ENCODE measurements at regions not wholly inside any gene's neighbourhood (a gene's known extent, or its start where the extent isn't known, plus 50 kb on each side); places are given as distances from the start of the nearest gene placed in this dataset.
A peak's percentile ranks its signal among the peaks of the same experiment; 100 is the strongest.

DNA sequence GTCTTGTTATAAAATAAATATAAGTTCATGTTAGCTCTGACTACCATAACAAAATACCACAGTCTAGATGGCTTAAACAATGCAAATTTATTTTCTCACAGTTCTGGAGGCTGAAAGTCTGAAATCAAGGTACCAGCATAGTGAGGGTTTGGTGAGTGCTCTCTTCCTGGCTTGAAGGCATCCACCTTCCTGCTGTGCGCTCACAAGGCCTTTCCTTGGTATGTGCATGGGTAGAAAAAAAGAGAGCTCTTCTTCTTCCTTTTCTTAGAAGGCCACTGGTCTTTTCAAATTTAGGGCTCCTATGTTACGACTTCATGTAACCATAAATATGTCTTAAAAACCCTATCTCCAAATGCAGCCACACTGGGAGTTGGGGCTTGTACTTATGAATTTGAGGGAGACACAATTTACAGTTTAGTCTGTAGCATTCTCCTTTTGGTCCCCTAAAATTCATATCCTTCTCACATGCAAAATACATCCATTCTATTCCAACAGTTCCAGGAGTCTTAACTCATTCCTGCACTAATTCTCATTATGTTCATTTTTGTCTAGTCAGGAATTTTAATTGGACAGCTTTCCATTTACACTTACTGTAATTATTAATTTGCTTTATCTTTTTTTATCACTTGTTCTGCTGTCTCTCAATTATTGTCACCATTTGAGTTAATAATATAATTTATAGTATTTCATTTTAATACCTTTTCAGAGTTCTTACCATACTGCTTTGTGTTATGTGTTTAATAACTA is 381.9 kb upstream of the EPHA7 start:
- Histone ChIP-seq H3K36me3 (ENCODE audit: control insufficient read depth, insufficient read depth, low read length) (no peaks in the 10 kb centered on the region), H3K27ac (ENCODE audit: low read depth, low read length, severe bottlenecking) (no peak overlapping the region), H3K4me3 (ENCODE audit: extremely low read depth, insufficient read depth, low read length, poor library complexity, severe bottlenecking) (no peak overlapping the region), H3K4me1 (ENCODE audit: control insufficient read depth, insufficient read depth, low read length, poor library complexity, severe bottlenecking) (no peaks in the 10 kb centered on the region), H3K9me3 (ENCODE audit: control insufficient read depth, low read length) (no peaks in the 10 kb centered on the region)
- WGBS, 2 experiments (ENCODE audit: insufficient coverage in 2 of 2): no CpG with 5 or more reads among the region's 2 CpGs

DNA sequence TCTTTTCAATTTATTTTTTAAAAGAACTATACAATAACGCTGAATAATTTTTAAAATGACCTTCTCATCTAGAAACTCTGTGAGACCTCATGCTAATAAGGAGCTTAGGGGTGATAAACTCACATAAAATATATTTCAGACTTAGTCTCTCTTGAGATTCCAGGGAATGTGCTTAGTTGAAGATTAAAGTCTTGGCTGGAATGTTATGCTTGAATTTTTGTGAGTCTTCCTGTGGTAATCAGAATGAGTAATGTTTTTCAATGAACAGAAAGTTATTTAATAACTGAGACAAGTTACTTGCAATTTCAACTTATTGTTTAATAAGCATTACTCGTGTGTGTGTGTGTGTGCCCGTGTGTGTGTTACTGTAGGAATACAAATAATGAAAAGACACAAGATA is 379.9 kb upstream of the EPHA7 start:
- WGBS, 2 experiments (ENCODE audit: insufficient coverage in 2 of 2): no CpG with 5 or more reads among the region's 3 CpGs
- H3K36me3 ChIP-seq (ENCODE audit: control insufficient read depth, insufficient read depth, low read length): no peaks in the 10 kb centered on the region
- H3K27ac ChIP-seq (ENCODE audit: low read depth, low read length, severe bottlenecking): no peak overlapping the region
- H3K4me3 ChIP-seq (ENCODE audit: extremely low read depth, insufficient read depth, low read length, poor library complexity, severe bottlenecking): no peak overlapping the region
- no peaks in the 10 kb centered on the region for H3K9me3 ChIP-seq (ENCODE audit: control insufficient read depth, low read length)
- H3K4me1 ChIP-seq (ENCODE audit: control insufficient read depth, insufficient read depth, low read length, poor library complexity, severe bottlenecking): no peaks in the 10 kb centered on the region

DNA sequence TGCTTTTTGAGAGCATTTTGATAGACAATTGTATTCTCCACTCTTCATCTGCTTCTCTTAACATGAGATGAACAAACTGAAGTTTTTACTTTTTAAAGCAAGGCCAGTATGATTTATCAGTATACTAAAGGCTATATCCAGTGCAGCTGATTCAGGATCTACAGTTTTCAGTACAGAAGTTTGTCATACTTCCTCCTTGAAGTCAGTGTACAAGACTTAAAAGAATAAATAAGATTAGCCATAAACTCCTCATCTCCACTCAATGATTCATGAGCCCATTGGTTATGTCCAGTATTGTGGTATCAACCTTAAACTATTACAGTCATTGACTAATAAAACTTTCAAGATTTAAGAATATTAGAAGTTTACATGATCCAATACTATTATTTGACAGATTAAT is 374.8 kb upstream of the EPHA7 start:
- H3K9me3 ChIP-seq (ENCODE audit: control insufficient read depth, low read length): no peaks in the 10 kb centered on the region
- no peak overlapping the region for H3K4me3 ChIP-seq (ENCODE audit: extremely low read depth, insufficient read depth, low read length, poor library complexity, severe bottlenecking)

DNA sequence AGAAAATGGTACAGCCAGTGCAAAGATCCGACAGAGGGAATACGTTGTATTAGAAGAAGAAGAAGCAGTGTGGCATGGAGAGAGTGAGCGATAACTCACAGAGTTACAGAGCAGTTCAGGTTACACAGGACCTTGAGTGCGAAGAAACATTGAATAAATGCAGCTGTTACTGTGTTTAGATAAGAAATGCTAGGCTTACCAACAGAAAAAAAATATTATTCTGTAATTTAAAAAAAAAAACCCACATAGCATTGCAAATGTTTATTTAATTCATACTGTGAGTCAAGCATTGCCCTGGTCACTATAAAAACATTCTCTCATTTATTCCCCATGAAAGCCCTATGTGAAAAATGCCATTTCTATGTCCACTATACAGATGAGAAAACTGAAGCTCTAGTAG is 373.4 kb upstream of the EPHA7 start:
- 83 to 87% methylated on average over 3 of the region's 4 CpGs for WGBS, 2 experiments (ENCODE audit: insufficient coverage in 2 of 2)
- no peaks in the 10 kb centered on the region for H3K9me3 ChIP-seq (ENCODE audit: control insufficient read depth, low read length)
- no peaks in the 10 kb centered on the region for H3K36me3 ChIP-seq (ENCODE audit: control insufficient read depth, insufficient read depth, low read length)
- H3K4me1 ChIP-seq (ENCODE audit: control insufficient read depth, insufficient read depth, low read length, poor library complexity, severe bottlenecking): peaks cover under 1% of the 10 kb centered on the region
- H3K27ac ChIP-seq (ENCODE audit: low read depth, low read length, severe bottlenecking): no peak overlapping the region
- no peak overlapping the region for H3K4me3 ChIP-seq (ENCODE audit: extremely low read depth, insufficient read depth, low read length, poor library complexity, severe bottlenecking)

More for the DNA sequence above, 374.8 kb upstream of the EPHA7 start:
- no peaks in the 10 kb centered on the region for H3K36me3 ChIP-seq (ENCODE audit: control insufficient read depth, insufficient read depth, low read length)
- no peaks in the 10 kb centered on the region for H3K4me1 ChIP-seq (ENCODE audit: control insufficient read depth, insufficient read depth, low read length, poor library complexity, severe bottlenecking)
- H3K27ac ChIP-seq (ENCODE audit: low read depth, low read length, severe bottlenecking): no peak overlapping the region

DNA sequence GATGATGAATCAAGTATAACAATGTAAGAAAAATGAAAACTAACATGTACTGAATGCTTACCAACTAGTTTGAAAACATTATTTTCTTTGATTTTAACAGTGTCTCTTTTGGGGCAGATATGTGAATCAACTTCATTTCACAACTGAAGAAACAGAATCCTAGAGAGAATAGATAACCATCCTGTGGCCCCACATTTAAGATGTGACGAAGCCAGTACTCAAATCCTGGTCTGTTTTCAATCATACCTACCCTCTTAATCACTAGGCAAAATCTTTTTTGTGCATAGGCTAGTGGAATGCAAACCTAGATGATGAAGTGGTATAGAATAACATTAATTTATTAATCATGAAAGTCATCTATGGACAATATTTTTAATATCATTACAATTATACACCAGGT is 371.6 kb upstream of the EPHA7 start:
- Histone ChIP-seq H3K36me3 (ENCODE audit: control insufficient read depth, insufficient read depth, low read length) (no peaks in the 10 kb centered on the region), H3K4me1 (ENCODE audit: control insufficient read depth, insufficient read depth, low read length, poor library complexity, severe bottlenecking) (peaks cover 18% of the 10 kb centered on the region), H3K9me3 (ENCODE audit: control insufficient read depth, low read length) (no peaks in the 10 kb centered on the region), H3K27ac (ENCODE audit: low read depth, low read length, severe bottlenecking) (no peak overlapping the region), H3K4me3 (ENCODE audit: extremely low read depth, insufficient read depth, low read length, poor library complexity, severe bottlenecking) (no peak overlapping the region)
- WGBS, 2 experiments (ENCODE audit: insufficient coverage in 2 of 2): no CpG with 5 or more reads among the region's 1 CpG

DNA sequence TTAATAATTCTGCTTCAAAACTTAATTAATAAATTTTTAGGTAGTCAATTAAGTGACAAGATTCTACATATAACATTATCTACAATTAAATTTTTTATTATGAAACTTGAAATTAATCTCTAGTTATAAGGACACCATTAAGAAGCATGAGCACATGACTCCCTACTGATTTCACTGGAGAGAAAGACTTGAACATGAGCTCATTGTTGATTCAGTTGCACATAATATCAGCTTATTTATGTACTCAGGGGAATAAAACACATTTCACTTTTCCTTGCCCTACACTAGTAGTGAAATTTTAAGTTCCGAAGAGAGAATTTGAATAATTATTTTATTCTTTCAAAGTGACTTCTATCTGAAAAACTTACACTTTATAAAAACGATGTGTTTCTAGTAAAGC is 370.2 kb upstream of the EPHA7 start:
- Histone ChIP-seq H3K36me3 (ENCODE audit: control insufficient read depth, insufficient read depth, low read length) (no peaks in the 10 kb centered on the region), H3K27ac (ENCODE audit: low read depth, low read length, severe bottlenecking) (no peak overlapping the region), H3K4me1 (ENCODE audit: control insufficient read depth, insufficient read depth, low read length, poor library complexity, severe bottlenecking) (peaks cover 30% of the 10 kb centered on the region), H3K9me3 (ENCODE audit: control insufficient read depth, low read length) (no peaks in the 10 kb centered on the region), H3K4me3 (ENCODE audit: extremely low read depth, insufficient read depth, low read length, poor library complexity, severe bottlenecking) (no peak overlapping the region)
- no CpG with 5 or more reads among the region's 2 CpGs for WGBS, 2 experiments (ENCODE audit: insufficient coverage in 2 of 2)

DNA sequence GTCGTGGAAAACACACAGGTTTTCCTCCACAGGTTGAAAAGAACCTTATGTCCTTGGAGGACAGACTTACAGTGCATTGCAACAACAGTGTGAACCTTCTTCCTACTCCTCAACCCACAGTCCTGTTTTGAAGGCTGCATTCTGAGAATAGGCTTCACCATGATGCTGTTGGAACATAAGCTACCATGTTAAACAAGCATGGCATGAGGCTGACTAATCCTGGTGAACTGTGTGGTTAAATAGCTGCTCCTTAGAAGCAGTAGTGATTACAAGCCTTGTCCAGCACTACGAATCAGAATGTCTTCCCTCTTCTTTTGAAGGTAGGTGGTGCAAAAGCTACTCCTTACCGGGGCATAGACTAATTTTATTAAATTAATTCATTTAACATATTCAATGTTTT is 368.5 kb upstream of the EPHA7 start:
- Histone ChIP-seq H3K9me3 (ENCODE audit: control insufficient read depth, low read length) (no peaks in the 10 kb centered on the region), H3K36me3 (ENCODE audit: control insufficient read depth, insufficient read depth, low read length) (no peaks in the 10 kb centered on the region), H3K4me3 (ENCODE audit: extremely low read depth, insufficient read depth, low read length, poor library complexity, severe bottlenecking) (no peak overlapping the region), H3K27ac (ENCODE audit: low read depth, low read length, severe bottlenecking) (peak overlapping the region; percentile 6), H3K4me1 (ENCODE audit: control insufficient read depth, insufficient read depth, low read length, poor library complexity, severe bottlenecking) (peaks cover 36% of the 10 kb centered on the region)
- WGBS, 2 experiments (ENCODE audit: insufficient coverage in 2 of 2): 57 to 83% methylated on average over 1 of the region's 3 CpGs

DNA sequence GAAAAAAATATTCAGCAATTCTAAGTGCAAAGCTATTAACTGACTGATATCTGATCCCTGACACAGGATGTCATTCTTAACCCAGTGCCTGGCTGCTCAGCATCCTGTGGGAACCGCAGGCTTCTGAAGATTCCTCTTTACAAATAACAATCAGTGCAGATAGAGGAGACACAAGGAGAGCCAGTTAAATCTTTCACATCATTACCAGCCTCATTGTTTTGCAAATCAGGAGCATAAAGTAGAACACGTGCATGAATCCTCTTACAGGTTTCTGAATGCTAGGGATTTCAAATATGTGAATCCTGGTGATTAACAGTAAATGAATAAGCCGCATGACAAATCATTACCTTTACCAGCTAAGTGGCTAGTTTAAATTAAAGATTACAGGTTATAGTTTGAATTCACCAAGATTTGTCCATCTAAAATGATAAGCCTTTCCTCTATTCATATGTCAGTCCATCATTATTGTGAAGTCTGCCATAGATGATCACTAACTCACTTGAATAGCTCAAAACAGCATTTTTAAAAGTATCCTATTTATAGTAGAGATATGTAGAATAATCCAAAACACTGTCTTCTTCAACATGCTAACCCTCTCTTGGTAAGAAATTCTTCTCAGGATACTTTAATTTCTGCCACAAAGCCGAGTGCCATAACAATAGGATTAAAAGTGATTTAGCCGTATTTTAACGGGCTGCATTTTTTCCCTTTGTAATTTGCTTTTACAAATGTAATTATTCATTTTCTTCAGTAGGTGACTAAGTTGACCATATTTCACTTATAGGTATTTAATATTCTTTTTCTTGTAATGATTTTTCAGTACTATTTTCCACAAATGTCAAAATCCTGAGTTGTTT is 367.3 kb upstream of the EPHA7 start:
- WGBS, 2 experiments (ENCODE audit: insufficient coverage in 2 of 2): 0 to 40% methylated on average over 1 of the region's 6 CpGs
- H3K27ac ChIP-seq (ENCODE audit: low read depth, low read length, severe bottlenecking): peak overlapping the region; percentile 59
- H3K9me3 ChIP-seq (ENCODE audit: control insufficient read depth, low read length): no peaks in the 10 kb centered on the region
- peaks cover 36% of the 10 kb centered on the region for H3K4me1 ChIP-seq (ENCODE audit: control insufficient read depth, insufficient read depth, low read length, poor library complexity, severe bottlenecking)
- no peak overlapping the region for H3K4me3 ChIP-seq (ENCODE audit: extremely low read depth, insufficient read depth, low read length, poor library complexity, severe bottlenecking)
- no peaks in the 10 kb centered on the region for H3K36me3 ChIP-seq (ENCODE audit: control insufficient read depth, insufficient read depth, low read length)

DNA sequence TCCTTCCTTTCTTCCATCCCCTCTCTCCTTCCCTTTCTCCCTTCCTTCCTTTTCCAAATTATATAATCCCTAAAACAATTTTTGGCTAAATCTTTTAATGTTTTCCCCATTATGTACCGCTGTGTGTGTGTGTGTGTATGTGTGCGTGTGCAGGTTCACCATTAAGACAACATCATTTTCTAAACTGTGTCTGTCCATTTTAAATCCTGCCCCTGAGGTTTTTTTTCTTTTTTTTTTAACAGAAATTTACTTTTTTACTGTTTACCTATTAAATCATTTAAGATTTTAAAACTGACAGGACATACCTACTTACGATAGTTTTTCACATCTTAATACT is 366.3 kb upstream of the EPHA7 start:
- H3K4me3 ChIP-seq (ENCODE audit: extremely low read depth, insufficient read depth, low read length, poor library complexity, severe bottlenecking): no peak overlapping the region
- peak overlapping the region; percentile 93 for H3K27ac ChIP-seq (ENCODE audit: low read depth, low read length, severe bottlenecking)
- H3K36me3 ChIP-seq (ENCODE audit: control insufficient read depth, insufficient read depth, low read length): no peaks in the 10 kb centered on the region
- no CpG with 5 or more reads among the region's 3 CpGs for WGBS, 2 experiments (ENCODE audit: insufficient coverage in 2 of 2)
- H3K9me3 ChIP-seq (ENCODE audit: control insufficient read depth, low read length): no peaks in the 10 kb centered on the region
- peaks cover 36% of the 10 kb centered on the region for H3K4me1 ChIP-seq (ENCODE audit: control insufficient read depth, insufficient read depth, low read length, poor library complexity, severe bottlenecking)

DNA sequence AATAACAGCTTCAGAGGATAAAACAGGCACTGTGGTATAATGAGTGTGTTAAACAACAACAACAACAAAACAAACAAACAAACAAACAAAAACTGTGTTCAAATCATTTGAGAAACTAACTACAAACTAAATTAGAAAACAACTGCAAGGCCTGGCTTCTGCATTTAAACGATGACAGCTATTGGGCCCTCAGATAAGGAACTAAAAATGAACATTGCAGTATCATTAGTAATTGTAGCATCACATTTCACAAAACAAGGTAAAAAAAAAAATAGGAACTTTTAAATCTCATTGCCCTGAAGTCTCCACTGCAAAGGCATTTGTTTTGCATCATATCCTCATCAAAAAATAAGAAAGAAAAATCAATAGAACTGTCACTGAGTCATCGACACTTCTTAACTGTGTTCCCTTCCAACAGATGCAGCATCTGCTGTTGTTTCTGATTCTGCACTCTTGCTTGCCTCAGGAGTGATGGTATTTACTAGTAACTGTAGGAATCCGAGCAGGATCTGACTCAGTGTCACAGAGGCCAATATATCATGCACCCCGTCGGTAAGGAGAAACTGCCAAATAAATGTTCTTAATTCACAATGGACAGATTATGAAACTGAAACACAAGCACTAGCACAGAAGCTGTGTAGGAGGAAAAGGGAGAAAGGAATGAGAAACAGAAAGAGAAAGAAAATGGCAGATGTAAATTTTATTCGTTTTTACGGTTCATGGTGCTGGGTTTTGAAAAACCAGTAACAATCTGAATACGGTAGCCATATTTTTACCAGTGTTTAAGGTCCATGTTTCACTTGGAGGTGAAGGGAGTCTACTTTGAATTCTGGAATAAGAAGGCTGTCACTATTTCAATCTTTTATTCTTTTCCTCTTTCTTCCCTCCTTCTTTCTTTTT is 365.7 kb upstream of the EPHA7 start:
- Histone ChIP-seq H3K4me1 (ENCODE audit: control insufficient read depth, insufficient read depth, low read length, poor library complexity, severe bottlenecking) (peaks cover 36% of the 10 kb centered on the region), H3K4me3 (ENCODE audit: extremely low read depth, insufficient read depth, low read length, poor library complexity, severe bottlenecking) (no peak overlapping the region), H3K9me3 (ENCODE audit: control insufficient read depth, low read length) (no peaks in the 10 kb centered on the region), H3K27ac (ENCODE audit: low read depth, low read length, severe bottlenecking) (peak overlapping the region; percentile 93), H3K36me3 (ENCODE audit: control insufficient read depth, insufficient read depth, low read length) (no peaks in the 10 kb centered on the region)
- WGBS, 2 experiments (ENCODE audit: insufficient coverage in 2 of 2): 54% methylated on average over 5 of the region's 8 CpGs; no CpG with 5 or more reads in 1 of the 2 experiments

Measured in mesodermal cell (in vitro differentiated cells).